WTC11 (cell line): ENCODE measurements at regions not wholly inside any gene's neighbourhood (a gene's known extent, or its start where the extent isn't known, plus 50 kb on each side); places are given as distances from the start of the nearest gene placed in this dataset.
A peak's percentile ranks its signal among the peaks of the same experiment; 100 is the strongest.
"Not testable (repeated sequence)": the region's sequence is repeated elsewhere in the genome, so short reads cannot be mapped to it uniquely, and the experiment has no call there.

Experiments
- ATAC-seq: fragments of 200-7000 bp; cut with Tn5 transposase; 2 replicates; pipeline ENCODE4 v1.10.0; 2021; ENCODE audit warnings: mild to moderate bottlenecking, moderate library complexity
- CTCF ChIA-PET: fragments of 300-600 bp; sonication (Branson Sonifier 250); formaldehyde crosslinking; loops from one replicate; lab custom pipeline; 2021; ENCODE audit warnings: antibody characterized with exemption; lab: Charles Lee
- POLR2A ChIA-PET: fragments of 350-600 bp; sonication (Branson Sonifier 250); formaldehyde crosslinking; loops from one replicate; lab custom pipeline; 2021; ENCODE audit warnings: antibody characterized with exemption; lab: Charles Lee
- DNase-seq: peaks from one replicate; pipeline ENCODE4 v3.0.0; 2021; ENCODE audit warnings: low spot score
- H3K27ac Mint-ChIP-seq: 2 replicates; pipeline ENCODE4 v1.8.0; 2021; ENCODE audit warnings: mixed read lengths
- H3K27me3 Mint-ChIP-seq: 2 replicates; pipeline ENCODE4 v1.8.0; 2021; ENCODE audit warnings: low read depth, mild to moderate bottlenecking, moderate library complexity, mixed read lengths
- H3K36me3 Mint-ChIP-seq: 2 replicates; pipeline ENCODE4 v1.8.0; 2021; ENCODE audit warnings: mixed read lengths
- H3K4me1 Mint-ChIP-seq: 2 replicates; pipeline ENCODE4 v1.8.0; 2022; ENCODE audit warnings: mixed read lengths
- H3K4me3 Mint-ChIP-seq: 2 replicates; pipeline ENCODE4 v1.8.0; 2021; ENCODE audit warnings: mild to moderate bottlenecking, moderate library complexity, mixed read lengths
- H3K9me3 Mint-ChIP-seq: 2 replicates; pipeline ENCODE4 v1.8.0; 2021; ENCODE audit warnings: mixed read lengths
- AFF4 ChIP-seq: sonication (generic); formaldehyde crosslinking; IDR thresholded peaks from 2 replicates; pipeline ENCODE4 v1.8.1; 2023; ENCODE audit warnings: mild to moderate bottlenecking, missing genetic modification reagents, borderline replicate concordance
- ATF2 ChIP-seq: sonication (generic); formaldehyde crosslinking; IDR thresholded peaks from 2 replicates; pipeline ENCODE4 v1.8.1; 2022; ENCODE audit warnings: low read depth, missing genetic modification reagents, borderline replicate concordance
- E2F4 ChIP-seq: sonication (generic); formaldehyde crosslinking; IDR thresholded peaks from 2 replicates; pipeline ENCODE4 v1.8.1; 2022; ENCODE audit warnings: low read depth, mild to moderate bottlenecking, moderate library complexity, missing genetic modification reagents, borderline replicate concordance
- ERG ChIP-seq: fragments of 250-450 bp; sonication (Bioruptor Pico); IDR thresholded peaks from 2 replicates; pipeline ENCODE4 v1.8.0; 2021; ENCODE audit warnings: mild to moderate bottlenecking
- IRF2 ChIP-seq: sonication (generic); formaldehyde crosslinking; IDR thresholded peaks from 2 replicates; pipeline ENCODE4 v1.8.0; 2022; ENCODE audit warnings: low read depth, missing genetic modification reagents, borderline replicate concordance
- NR2C2 ChIP-seq: sonication (generic); formaldehyde crosslinking; IDR thresholded peaks from 2 replicates; pipeline ENCODE4 v1.8.0; 2022; ENCODE audit warnings: mild to moderate bottlenecking, missing genetic modification reagents
- NR3C1 ChIP-seq: sonication (generic); formaldehyde crosslinking; conservative IDR thresholded peaks from 2 replicates; pipeline ENCODE4 v1.8.1; 2023; ENCODE audit warnings: low read depth, mild to moderate bottlenecking, missing genetic modification reagents
- PRRX2 ChIP-seq: fragments of 250-450 bp; sonication (Bioruptor Pico); IDR thresholded peaks from 2 replicates; pipeline ENCODE4 v1.8.0; 2021; ENCODE audit warnings: mild to moderate bottlenecking
- RELA ChIP-seq: sonication (generic); formaldehyde crosslinking; IDR thresholded peaks from 2 replicates; pipeline ENCODE4 v1.8.1; 2022; ENCODE audit warnings: missing genetic modification reagents, mild to moderate bottlenecking, borderline replicate concordance
- SMAD4 ChIP-seq: sonication (generic); formaldehyde crosslinking; IDR thresholded peaks from 2 replicates; pipeline ENCODE4 v1.8.0; 2022; ENCODE audit warnings: mild to moderate bottlenecking, missing genetic modification reagents
- SP1 ChIP-seq: sonication (generic); formaldehyde crosslinking; conservative IDR thresholded peaks from 2 replicates; pipeline ENCODE4 v1.8.1; 2022; ENCODE audit warnings: missing genetic modification reagents
- TEAD1 ChIP-seq: sonication (generic); formaldehyde crosslinking; IDR thresholded peaks from 2 replicates; pipeline ENCODE4 v1.8.0; 2022; ENCODE audit warnings: mild to moderate bottlenecking, missing genetic modification reagents
- ZBTB43 ChIP-seq: sonication (generic); formaldehyde crosslinking; IDR thresholded peaks from 2 replicates; pipeline ENCODE4 v1.8.1; 2023; ENCODE audit warnings: mild to moderate bottlenecking, missing genetic modification reagents
- ZNF416 ChIP-seq: fragments of 250-450 bp; sonication (Bioruptor Pico); IDR thresholded peaks from 2 replicates; pipeline ENCODE4 v1.9.0; 2021; ENCODE audit warnings: mild to moderate bottlenecking, inconsistent platforms

GRCh38 chr10:81498011-81498551 lies 376.9 kb upstream of the NRG3 start:
- H3K9me3 Mint-ChIP-seq: peaks cover 10% of the 10 kb centered on the region
- no peak for DNase-seq
- no peak for TF ChIP-seq PRRX2 (CRISPR knock-in tag)
- no peak for TF ChIP-seq ATF2 (CRISPR knock-in tag)
- no peak for TF ChIP-seq NR2C2
- no peak for TF ChIP-seq NR3C1 (CRISPR knock-in tag)
- TF ChIP-seq SMAD4: no peak
- TF ChIP-seq ZBTB43: no peak
- TF ChIP-seq E2F4 (CRISPR knock-in tag): no peak
- no peak for TF ChIP-seq RELA (CRISPR knock-in tag)
- TF ChIP-seq ZNF416: no peak
- no peak for TF ChIP-seq AFF4 (CRISPR knock-in tag)
- TF ChIP-seq, all 79 proteins: peak for 0
- Mint-ChIP-seq H3K36me3 (no peaks in the 10 kb centered on the region), H3K4me3 (no peak overlapping the region), H3K4me1 (peaks cover 5% of the 10 kb centered on the region), H3K27ac (no peak overlapping the region), H3K27me3 (no peaks in the 10 kb centered on the region)
- POLR2A ChIA-PET: no interaction called here
- ATAC-seq: no peak
- CTCF ChIA-PET: no interaction called here

GRCh38 chr10:81502677-81503359 lies 372.2 kb upstream of the NRG3 start:
- Mint-ChIP-seq H3K27ac (no peak overlapping the region), H3K9me3 (peaks cover 34% of the 10 kb centered on the region), H3K4me3 (no peak overlapping the region), H3K4me1 (peaks cover 5% of the 10 kb centered on the region), H3K36me3 (peaks cover 6% of the 10 kb centered on the region; the same call in 1 of the 2 replicates), H3K27me3 (no peaks in the 10 kb centered on the region)
- CTCF ChIA-PET: no interaction called here
- POLR2A ChIA-PET: no interaction called here
- ATAC-seq (no peak), DNase-seq (no peak)
- no peak for TF ChIP-seq ERG (CRISPR knock-in tag)
- TF ChIP-seq SP1: no peak
- no peak for TF ChIP-seq IRF2 (CRISPR knock-in tag)
- TF ChIP-seq TEAD1: no peak
- 0 out of 2 replicates have a peak, but pooled peaks have one; percentile 22 for TF ChIP-seq RELA (CRISPR knock-in tag)

GRCh38 chr10:81505777-81506176 lies 369.2 kb upstream of the NRG3 start:
- ATAC-seq, H3K4me1 Mint-ChIP-seq, DNase-seq, POLR2A ChIA-PET, CTCF ChIA-PET, H3K27me3 Mint-ChIP-seq, H3K27ac Mint-ChIP-seq, H3K4me3 Mint-ChIP-seq: not testable (repeated sequence)
- Mint-ChIP-seq H3K36me3 (peaks cover 12% of the 10 kb centered on the region), H3K9me3 (peaks cover 40% of the 10 kb centered on the region)
